ENCODE measurements at regions not wholly inside any gene's neighbourhood (a gene's known extent, or its start where the extent isn't known, plus 50 kb on each side); places are given as distances from the start of the nearest gene placed in this dataset.

- no peaks in the 10 kb centered on the region for H3K9me3 ChIP-seq (replicated peaks; ENCODE audit: control insufficient read depth, insufficient read depth, low read length)
- H3K27me3 ChIP-seq (ENCODE audit: control insufficient read depth in 2 of 2, insufficient read depth in 2 of 2, low read length in 2 of 2) = no peaks in the 10 kb centered on the region
- DNase-seq (ENCODE audit: low read depth, low spot score) = no peak
- ChIA-PET CTCF (interaction anchor here (0.9 kb wide), 2 partner anchors 15 to 29 kb away, joined by 3 read pairs; no protein-coding TSS in a partner anchor), POLR2A (no interaction called here)
- H3K4me3 ChIP-seq (replicated peaks in 1 of 3; ENCODE audit: insufficient read depth in 1 of 3, low read depth in 1 of 3, low read length in 3 of 3) = no peak overlapping the region
- no peaks in the 10 kb centered on the region for H3K4me1 ChIP-seq (ENCODE audit: control insufficient read depth, extremely low read depth, insufficient read depth, low read length)
- no peak overlapping the region for H3K9ac ChIP-seq (replicated peaks; ENCODE audit: extremely low read depth, insufficient read depth, low read length)
- no peaks in the 10 kb centered on the region for H4K20me1 ChIP-seq (replicated peaks; ENCODE audit: control insufficient read depth, extremely low read depth, insufficient read depth, low read length)
- H3K79me2 ChIP-seq (ENCODE audit: control insufficient read depth, insufficient read depth, low read length) = no peaks in the 10 kb centered on the region
- BruUV-seq (replicated peaks) = no TSS peak
- no peak overlapping the region for H3K4me2 ChIP-seq (ENCODE audit: insufficient read depth, low read length)
- intact Hi-C loops (cut with micrococcal nuclease) = no loop called here
- TF ChIP-seq CTCF (IDR thresholded peaks at IDR 0.05; ENCODE audit: extremely low read depth in 1 of 2, insufficient read depth in 1 of 2, low read depth in 1 of 2, low read length in 2 of 2) (no peak), FOS (IDR thresholded peaks at IDR 0.05; ENCODE audit: borderline replicate concordance, insufficient read depth, low read length) (no peak), EZH2 (IDR thresholded peaks at IDR 0.05; ENCODE audit: borderline replicate concordance, low read depth, low read length, severe bottlenecking) (no peak), MYC (IDR thresholded peaks at IDR 0.05; ENCODE audit: low read depth, low read length) (no peak), POLR2A (IDR thresholded peaks at IDR 0.05; ENCODE audit: low read depth, low read length) (no peak), MAX (IDR thresholded peaks at IDR 0.05; ENCODE audit: insufficient read depth, insufficient read length) (no peak), JUN (IDR thresholded peaks at IDR 0.05; ENCODE audit: borderline replicate concordance, insufficient read depth, insufficient read length, low read depth) (no peak), GATA2 (IDR thresholded peaks at IDR 0.05; ENCODE audit: insufficient read depth, insufficient read length, low read depth, low read length) (no peak), POLR2AphosphoS5 (IDR thresholded peaks at IDR 0.05; ENCODE audit: insufficient read depth, low read depth, low read length) (no peak)
- dilution Hi-C loops (cut with MboI; ENCODE audit: extremely low pct_ligation_motif_present, low sequenced_read_pairs) = no loop called here
- FAIRE-seq = no peak
- no peaks in the 10 kb centered on the region for H3K9me1 ChIP-seq (replicated peaks; ENCODE audit: control insufficient read depth, extremely low read depth, insufficient read depth, low read length)
- no peak overlapping the region for H2AFZ ChIP-seq (ENCODE audit: low read depth, low read length)
- no peaks in the 10 kb centered on the region for H3K36me3 ChIP-seq (ENCODE audit: control insufficient read depth in 2 of 2, extremely low read depth in 1 of 2, insufficient read depth in 2 of 2, low read length in 2 of 2)
- H3K27ac ChIP-seq (ENCODE audit: insufficient read depth, low read depth, low read length) = no peak overlapping the region
Observed at GRCh38 chr2:67318563-67318962, 78.6 kb upstream of the ETAA1 start.

Data from endothelial cell of umbilical vein (primary cell).